IMR-90 (cell line): ENCODE measurements at regions not wholly inside any gene's neighbourhood (a gene's known extent, or its start where the extent isn't known, plus 50 kb on each side); places are given as distances from the start of the nearest gene placed in this dataset.

Experiments
- ATAC-seq: fragments of 200-7000 bp; cut with Tn5 transposase; 2 replicates; pipeline ENCODE4 v1.9.1; 2020; ENCODE audit warnings: low read depth, mild to moderate bottlenecking, moderate library complexity
- BruUV-seq: library from RNA; stranded (reverse); fragments of 400-500 nt; replicated peaks from 2 replicates; lab custom pipeline; 2021; lab: Mats Ljungman, UMichigan
- CTCF ChIA-PET: fragments of 300-600 bp; formaldehyde crosslinking; extraction: SDS; loops from one replicate; lab custom pipeline; 2021; ENCODE audit warnings: antibody characterized with exemption; lab: Yijun Ruan, JAX
- POLR2A ChIA-PET: fragments of 300-600 bp; sonication (Branson Sonifier 250); formaldehyde crosslinking; loops from one replicate; lab custom pipeline; 2022; ENCODE audit warnings: antibody characterized with exemption; ENCODE audit not compliant: unreplicated experiment; lab: Charles Lee
- DNase-seq: peaks from one replicate; pipeline ENCODE4 v3.0.0; 2013
- H2AFZ ChIP-seq: replicated peaks from 2 replicates; pipeline ENCODE3; 2013; ENCODE audit warnings: low read length, mild to moderate bottlenecking; ENCODE audit not compliant: poor library complexity
- H2AK5ac ChIP-seq: 2 replicates; pipeline ENCODE4 v1.6.1; 2013; ENCODE audit warnings: low read depth, low read length, inconsistent platforms
- H2AK9ac ChIP-seq: replicated peaks from 2 replicates; pipeline ENCODE3; 2013; ENCODE audit warnings: mild to moderate bottlenecking, low read depth, low read length, moderate library complexity; ENCODE audit not compliant: poor library complexity
- H2BK120ac ChIP-seq: 2 replicates; pipeline ENCODE4 v1.6.1; 2013; ENCODE audit warnings: low read depth, low read length, inconsistent platforms
- H2BK15ac ChIP-seq: 3 replicates; pipeline ENCODE4 v1.6.1; 2013; ENCODE audit warnings: low read depth, low read length, inconsistent platforms
- H2BK20ac ChIP-seq: 2 replicates; pipeline ENCODE4 v1.6.1; 2013; ENCODE audit warnings: low read depth, mild to moderate bottlenecking, inconsistent platforms, low read length, moderate library complexity
- H2BK5ac ChIP-seq: 2 replicates; pipeline ENCODE4 v1.6.1; 2013; ENCODE audit warnings: mild to moderate bottlenecking, low read depth, low read length, inconsistent platforms; ENCODE audit not compliant: poor library complexity, severe bottlenecking
- H3K14ac ChIP-seq: replicated peaks from 2 replicates; pipeline ENCODE4 v1.6.1; 2013; ENCODE audit warnings: low read depth, low read length, inconsistent platforms
- H3K18ac ChIP-seq: 2 replicates; pipeline ENCODE4 v1.6.1; 2013; ENCODE audit warnings: low read depth, low read length, control low read depth
- H3K23ac ChIP-seq: 2 replicates; pipeline ENCODE4 v1.6.1; 2013; ENCODE audit warnings: low read depth, low read length, inconsistent platforms
- H3K27ac ChIP-seq: 2 replicates; pipeline ENCODE4 v1.5.1; 2013; ENCODE audit warnings: mild to moderate bottlenecking, control low read depth, low read length; ENCODE audit not compliant: insufficient read depth
- H3K27me3 ChIP-seq: 2 replicates; pipeline ENCODE4 v1.6.1; 2013; ENCODE audit warnings: low read length; ENCODE audit not compliant: control insufficient read depth, insufficient read depth
- H3K36me3 ChIP-seq: 2 replicates; pipeline ENCODE4 v1.6.1; 2013; ENCODE audit warnings: low read length, mixed read lengths; ENCODE audit not compliant: control insufficient read depth, insufficient read depth
- H3K4ac ChIP-seq: 2 replicates; pipeline ENCODE4 v1.6.1; 2013; ENCODE audit warnings: low read depth, low read length, inconsistent platforms
- H3K4me1 ChIP-seq: 2 replicates; pipeline ENCODE4 v1.6.1; 2013; ENCODE audit warnings: low read length, mixed read lengths; ENCODE audit not compliant: control insufficient read depth, insufficient read depth
- H3K4me2 ChIP-seq: 2 replicates; pipeline ENCODE4 v1.6.1; 2013; ENCODE audit warnings: low read depth, mild to moderate bottlenecking, control low read depth, low read length, moderate library complexity
- H3K4me3 ChIP-seq: 2 replicates; pipeline ENCODE4 v1.5.1; 2013; ENCODE audit warnings: low read depth, mild to moderate bottlenecking, control low read depth, low read length, moderate library complexity; ENCODE audit not compliant: insufficient read depth
- H3K56ac ChIP-seq: 2 replicates; pipeline ENCODE4 v1.6.1; 2013; ENCODE audit warnings: low read length, inconsistent platforms; ENCODE audit not compliant: insufficient read depth; ENCODE audit errors: extremely low read depth
- H3K79me1 ChIP-seq, 2 experiments: 2 replicates each; pipeline ENCODE4 v1.6.1; 2013; ENCODE audit warnings: low read length in 2 of 2, inconsistent platforms in 1 of 2, low read depth in 1 of 2
- H3K9ac ChIP-seq: 2 replicates; pipeline ENCODE4 v1.6.1; 2013; ENCODE audit warnings: low read depth, low read length, control low read depth
- H3K9me1 ChIP-seq: 2 replicates; pipeline ENCODE4 v1.6.1; 2013; ENCODE audit warnings: low read length, inconsistent platforms; ENCODE audit not compliant: insufficient read depth
- H3K9me3 ChIP-seq: 2 replicates; pipeline ENCODE4 v1.6.1; 2013; ENCODE audit warnings: low read length; ENCODE audit not compliant: control insufficient read depth, insufficient read depth
- H4K20me1 ChIP-seq: 2 replicates; pipeline ENCODE4 v1.6.1; 2013; ENCODE audit warnings: low read length, inconsistent platforms; ENCODE audit not compliant: insufficient read depth
- H4K5ac ChIP-seq: 2 replicates; pipeline ENCODE4 v1.6.1; 2013; ENCODE audit warnings: mild to moderate bottlenecking, low read depth, low read length, control low read depth
- H4K8ac ChIP-seq, 2 experiments: 2 replicates each; pipeline ENCODE4 v1.6.1; 2013; ENCODE audit warnings: low read depth in 2 of 2, low read length in 2 of 2, control low read depth in 1 of 2, inconsistent platforms in 1 of 2
- H4K91ac ChIP-seq: 2 replicates; pipeline ENCODE4 v1.6.1; 2013; ENCODE audit warnings: low read depth, low read length, inconsistent platforms; ENCODE audit not compliant: insufficient read depth
- CHD1 ChIP-seq: IDR thresholded peaks from 2 replicates; pipeline ENCODE4 v1.6.1; 2012; ENCODE audit warnings: low read depth, low read length, improper control_type of control experiment
- CTCF ChIP-seq: conservative IDR thresholded peaks from 2 replicates; pipeline ENCODE4 v1.5.1; 2012; ENCODE audit warnings: mild to moderate bottlenecking, low read depth, low read length, improper control_type of control experiment
- FOS ChIP-seq: fragments of 150-350 bp; IDR thresholded peaks from 2 replicates; pipeline ENCODE4 v1.6.1; 2016; ENCODE audit warnings: low read depth, low read length
- MAFK ChIP-seq: IDR thresholded peaks from 2 replicates; pipeline ENCODE4 v1.6.1; 2012; ENCODE audit warnings: low read depth, low read length, improper control_type of control experiment
- RAD21 ChIP-seq: IDR thresholded peaks from 2 replicates; pipeline ENCODE4 v1.6.1; 2012; ENCODE audit warnings: low read length, improper control_type of control experiment
- SMC3 ChIP-seq: fragments of 150-350 bp; IDR thresholded peaks from 2 replicates; pipeline ENCODE4 v1.6.1; 2016; ENCODE audit warnings: low read depth, mild to moderate bottlenecking, antibody characterized with exemption, low read length, moderate library complexity
- WGBS, 2 experiments: methylation state at CpG; one replicate each; pipeline versions ENCODE4 v1.1.5 to v1.1.7; 2013; ENCODE audit warnings: missing lambda C conversion rate in 2 of 2; ENCODE audit not compliant: insufficient read length in 1 of 2; ENCODE audit errors: extremely low coverage in 2 of 2; 5-methylcytosine and 5-hydroxymethylcytosine counted together
- dilution Hi-C: fragments of 300-500 bp; cut with HindIII; formaldehyde crosslinking; loops from one replicate; pipeline ENCODE4 v1.14.3; 2018; ENCODE audit warnings: low sequenced_read_pairs; ENCODE audit not compliant: unreplicated experiment
- in situ Hi-C: fragments of 300-500 bp; cut with MboI; formaldehyde crosslinking; loops from 3 replicates; pipeline ENCODE4 v1.14.3; 2019; ENCODE audit warnings: low sequenced_read_pairs, inconsistent platforms, mixed read lengths
- intact Hi-C: fragments of 100-400 bp; cut with micrococcal nuclease; formaldehyde crosslinking; loops from 2 replicates; pipeline ENCODE4 v1.10.0; 2022

DNA sequence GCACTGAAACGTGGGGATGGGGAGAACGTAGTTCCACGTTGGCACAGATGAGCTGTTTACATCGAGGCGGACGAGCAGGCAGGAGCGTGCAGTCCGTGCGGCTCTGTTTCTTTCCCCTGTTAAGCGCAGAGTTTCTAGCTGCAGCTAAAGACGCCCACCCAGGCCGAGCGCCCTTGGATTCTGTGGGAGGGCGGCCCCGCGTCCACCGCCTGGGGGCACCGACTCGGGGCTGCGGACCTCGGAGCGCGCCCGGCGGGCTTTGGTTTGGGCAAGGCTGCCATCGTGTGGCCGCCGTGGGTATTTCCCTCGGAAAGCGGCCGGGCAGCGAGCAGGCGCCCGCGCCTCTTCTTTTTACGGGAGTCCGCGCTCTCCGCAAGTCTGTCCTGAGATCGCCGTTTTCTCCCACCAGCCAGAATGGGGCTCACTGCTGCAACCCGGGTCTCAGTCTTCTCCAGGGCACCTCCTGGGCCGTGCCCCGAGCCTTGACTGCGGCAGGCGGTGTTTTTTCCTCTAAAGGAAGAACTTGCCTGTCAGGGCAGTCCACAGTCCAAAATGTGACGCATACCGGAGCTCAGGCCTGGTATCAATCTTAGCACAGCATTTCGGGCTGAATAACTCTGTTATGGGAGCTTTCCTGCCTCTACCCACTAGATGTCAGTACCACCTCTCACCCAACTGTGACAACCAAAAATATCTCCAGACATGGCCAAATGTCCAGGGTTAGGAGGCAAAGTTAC is 219.9 kb upstream of the IGF1R start:
- no peak overlapping the region for H3K9ac ChIP-seq
- POLR2A ChIA-PET = interaction anchor here (0.5 kb wide), 1 partner anchor 769 kb away, joined by 3 read pairs; no protein-coding TSS in a partner anchor

More for the DNA sequence above, 219.9 kb upstream of the IGF1R start:
- peak overlapping the region; percentile 92 for H2AFZ ChIP-seq
- H4K8ac ChIP-seq = no peak overlapping the region
- H2BK15ac ChIP-seq = no peak overlapping the region
- WGBS, 2 experiments = 4% methylated on average over 14 of the region's 49 CpGs; no CpG with 5 or more reads in 1 of the 2 experiments
- no peak overlapping the region for H4K91ac ChIP-seq
- no peak overlapping the region for H2BK120ac ChIP-seq
- H3K27ac ChIP-seq = no peak overlapping the region
- dilution Hi-C loops (no loop called here), in situ Hi-C loops (loop anchor here (5.0 to 25.0 kb wide), 3 partner anchors 121 to 784 kb away; no protein-coding TSS in a partner anchor), intact Hi-C loops (loop anchor here (2.0 kb wide), 2 partner anchors 118 to 520 kb away; no protein-coding TSS in a partner anchor)
- peaks cover 18% of the 10 kb centered on the region for H3K27me3 ChIP-seq
- no peak overlapping the region for H3K4ac ChIP-seq
- no TSS peak for BruUV-seq
- H3K9me1 ChIP-seq = no peaks in the 10 kb centered on the region
- H3K18ac ChIP-seq = no peak overlapping the region
- H3K36me3 ChIP-seq = no peaks in the 10 kb centered on the region
- ATAC-seq = peak; percentile 99
- no peak overlapping the region for H3K56ac ChIP-seq
- H4K20me1 ChIP-seq = no peaks in the 10 kb centered on the region
- no peaks in the 10 kb centered on the region for H3K4me1 ChIP-seq
- no peak overlapping the region for H2AK9ac ChIP-seq
- peak; percentile 50 for DNase-seq
- H3K23ac ChIP-seq = no peak overlapping the region
- no peak overlapping the region for H2AK5ac ChIP-seq
- no peak overlapping the region for H3K14ac ChIP-seq
- CTCF ChIA-PET = interaction anchor here (0.6 to 1.2 kb wide), 6 partner anchors 8 to 468 kb away, joined by 3 to 8 read pairs (median 4); no protein-coding TSS in a partner anchor
- no peak overlapping the region for H2BK20ac ChIP-seq
- no peaks in the 10 kb centered on the region for H3K9me3 ChIP-seq
- TF ChIP-seq CTCF = peak; percentile 78
- peak; percentile 52 for TF ChIP-seq RAD21
- TF ChIP-seq SMC3 = peak; percentile 28; the same call in 1 of the 2 replicates
- TF ChIP-seq MAFK = no peak
- TF ChIP-seq FOS = no peak
- TF ChIP-seq CHD1 = no peak
- H3K79me1 ChIP-seq = no peaks in the 10 kb centered on the region
- peak overlapping the region; percentile 94 for H3K4me2 ChIP-seq
- H3K4me3 ChIP-seq = peak overlapping the region; percentile 50
- H4K5ac ChIP-seq = no peak overlapping the region
- H2BK5ac ChIP-seq = no peak overlapping the region
